Stimulated activated effector memory CD8-positive, alpha-beta T cell treated with anti-CD3 and anti-CD28 coated beads, Interleukin-12 subunit alpha, Interleukin-12 subunit beta, amount 100 ng/mL, for 72 hours (primary cell): ENCODE measurements at regions not wholly inside any gene's neighbourhood (a gene's known extent, or its start where the extent isn't known, plus 50 kb on each side); places are given as distances from the start of the nearest gene placed in this dataset.
"Not testable (repeated sequence)": the region's sequence is repeated elsewhere in the genome, so short reads cannot be mapped to it uniquely, and the experiment has no call there.

Source experiments
- ATAC-seq: fragments of 150-1000 bp; cut with Tn5 transposase; 2 replicates; pipeline ENCODE4 v1.10.0; 2021
- DNase-seq, 2 donors: peaks; one replicate each; pipeline ENCODE4 v3.0.0; 2021 to 2022; ENCODE audit warnings: low spot score in 2 of 2
- H3K27ac Mint-ChIP-seq: one replicate; pipeline ENCODE4 v1.8.0; 2022; ENCODE audit warnings: mild to moderate bottlenecking, mixed read lengths
- H3K36me3 Mint-ChIP-seq: one replicate; pipeline ENCODE4 v1.8.0; 2022; ENCODE audit warnings: mild to moderate bottlenecking, mixed read lengths
- H3K4me1 Mint-ChIP-seq: one replicate; pipeline ENCODE4 v1.8.0; 2022; ENCODE audit warnings: mixed read lengths
- H3K4me3 Mint-ChIP-seq: one replicate; pipeline ENCODE4 v1.8.0; 2022; ENCODE audit warnings: mild to moderate bottlenecking, mixed read lengths
- H3K9me3 Mint-ChIP-seq: one replicate; pipeline ENCODE4 v1.8.0; 2022; ENCODE audit warnings: mixed read lengths

GRCh38 chr5:44117947-44118346 is 271.3 kb downstream of the FGF10 start:
- H3K36me3 Mint-ChIP-seq, H3K4me3 Mint-ChIP-seq, H3K27ac Mint-ChIP-seq, H3K9me3 Mint-ChIP-seq, DNase-seq, H3K4me1 Mint-ChIP-seq, ATAC-seq: not testable (repeated sequence)

- not testable (repeated sequence) for H3K4me3 Mint-ChIP-seq, H3K4me1 Mint-ChIP-seq, H3K27ac Mint-ChIP-seq, DNase-seq, ATAC-seq, H3K36me3 Mint-ChIP-seq
- H3K9me3 Mint-ChIP-seq = peaks cover 11% of the 10 kb centered on the region
Observed at GRCh38 chr5:44108232-44108631, 281.0 kb downstream of the FGF10 start.

- Mint-ChIP-seq H3K4me3 (no peak overlapping the region), H3K36me3 (no peaks in the 10 kb centered on the region), H3K4me1 (no peaks in the 10 kb centered on the region), H3K9me3 (peaks cover 8% of the 10 kb centered on the region), H3K27ac (no peak overlapping the region)
- DNase-seq (no peak), ATAC-seq (no peak)
Observed at GRCh38 chr5:44099643-44100042, 289.6 kb downstream of the FGF10 start.

- DNase-seq (no peak), ATAC-seq (no peak)
- Mint-ChIP-seq H3K9me3 (no peaks in the 10 kb centered on the region), H3K36me3 (no peaks in the 10 kb centered on the region), H3K4me3 (no peak overlapping the region), H3K27ac (no peak overlapping the region), H3K4me1 (no peaks in the 10 kb centered on the region)
Observed at GRCh38 chr5:44089424-44090144, 299.6 kb downstream of the FGF10 start.

- no peak overlapping the region for H3K4me3 Mint-ChIP-seq
- no peak for ATAC-seq
Observed at GRCh38 chr5:44085083-44085482, 304.1 kb downstream of the FGF10 start.

GRCh38 chr5:44074547-44074946 is 314.7 kb downstream of the FGF10 start:
- H3K27ac Mint-ChIP-seq, H3K4me1 Mint-ChIP-seq, H3K4me3 Mint-ChIP-seq, H3K36me3 Mint-ChIP-seq, ATAC-seq, DNase-seq: not testable (repeated sequence)
- H3K9me3 Mint-ChIP-seq = peaks cover 12% of the 10 kb centered on the region

More at GRCh38 chr5:44085083-44085482, 304.1 kb downstream of the FGF10 start:
- no peaks in the 10 kb centered on the region for H3K4me1 Mint-ChIP-seq
- DNase-seq = no peak
- H3K36me3 Mint-ChIP-seq = no peaks in the 10 kb centered on the region
- H3K27ac Mint-ChIP-seq = no peak overlapping the region
- H3K9me3 Mint-ChIP-seq = peaks cover 4% of the 10 kb centered on the region

GRCh38 chr5:44051591-44051990 is 337.6 kb downstream of the FGF10 start:
- ATAC-seq (no peak), DNase-seq (no peak)
- H3K36me3 Mint-ChIP-seq = no peaks in the 10 kb centered on the region
- H3K4me1 Mint-ChIP-seq = no peaks in the 10 kb centered on the region
- H3K9me3 Mint-ChIP-seq = peaks cover 3% of the 10 kb centered on the region
- no peak overlapping the region for H3K4me3 Mint-ChIP-seq
- H3K27ac Mint-ChIP-seq = no peak overlapping the region

GRCh38 chr5:44048276-44048984 is 340.8 kb downstream of the FGF10 start:
- peaks cover 10% of the 10 kb centered on the region for H3K9me3 Mint-ChIP-seq
- H3K4me3 Mint-ChIP-seq = no peak overlapping the region
- no peaks in the 10 kb centered on the region for H3K4me1 Mint-ChIP-seq
- no peaks in the 10 kb centered on the region for H3K36me3 Mint-ChIP-seq
- no peak overlapping the region for H3K27ac Mint-ChIP-seq
- ATAC-seq (no peak), DNase-seq (no peak)

GRCh38 chr5:44046619-44047364 is 342.4 kb downstream of the FGF10 start:
- no peak overlapping the region for H3K4me3 Mint-ChIP-seq
- H3K27ac Mint-ChIP-seq = no peak overlapping the region
- DNase-seq (no peak), ATAC-seq (no peak)
- H3K4me1 Mint-ChIP-seq = no peaks in the 10 kb centered on the region
- H3K36me3 Mint-ChIP-seq = no peaks in the 10 kb centered on the region
- H3K9me3 Mint-ChIP-seq = peaks cover 13% of the 10 kb centered on the region

- H3K27ac Mint-ChIP-seq, ATAC-seq, H3K36me3 Mint-ChIP-seq, H3K4me1 Mint-ChIP-seq, DNase-seq, H3K4me3 Mint-ChIP-seq: not testable (repeated sequence)
- H3K9me3 Mint-ChIP-seq = peaks cover 15% of the 10 kb centered on the region
Observed at GRCh38 chr5:44044549-44044948, 344.7 kb downstream of the FGF10 start.

- no peaks in the 10 kb centered on the region for H3K4me1 Mint-ChIP-seq
- ATAC-seq = no peak
- H3K27ac Mint-ChIP-seq = no peak overlapping the region
- H3K9me3 Mint-ChIP-seq = no peaks in the 10 kb centered on the region
- DNase-seq = no peak
- H3K36me3 Mint-ChIP-seq = no peaks in the 10 kb centered on the region
- H3K4me3 Mint-ChIP-seq = no peak overlapping the region
Observed at GRCh38 chr5:44028226-44028625, 361.0 kb downstream of the FGF10 start.

GRCh38 chr5:44022622-44023021 is 366.6 kb downstream of the FGF10 start:
- H3K9me3 Mint-ChIP-seq = peaks cover 3% of the 10 kb centered on the region
- DNase-seq = no peak
- no peaks in the 10 kb centered on the region for H3K36me3 Mint-ChIP-seq
- H3K4me1 Mint-ChIP-seq = no peaks in the 10 kb centered on the region
- no peak overlapping the region for H3K27ac Mint-ChIP-seq
- H3K4me3 Mint-ChIP-seq = no peak overlapping the region
- peak; percentile 51 for ATAC-seq

GRCh38 chr5:44011518-44011917 is 377.7 kb downstream of the FGF10 start:
- Mint-ChIP-seq H3K27ac (no peak overlapping the region), H3K4me1 (no peaks in the 10 kb centered on the region), H3K9me3 (peaks cover 19% of the 10 kb centered on the region), H3K4me3 (no peak overlapping the region), H3K36me3 (no peaks in the 10 kb centered on the region)
- ATAC-seq (no peak), DNase-seq (no peak)

- Mint-ChIP-seq H3K9me3 (peaks cover 10% of the 10 kb centered on the region), H3K4me3 (no peak overlapping the region), H3K36me3 (no peaks in the 10 kb centered on the region), H3K4me1 (no peaks in the 10 kb centered on the region), H3K27ac (no peak overlapping the region)
- ATAC-seq (no peak), DNase-seq (no peak)
Observed at GRCh38 chr5:44002381-44002901, 386.8 kb downstream of the FGF10 start.

GRCh38 chr5:44001675-44002380 is 387.4 kb downstream of the FGF10 start:
- H3K36me3 Mint-ChIP-seq = no peaks in the 10 kb centered on the region

More at GRCh38 chr5:44001675-44002380, 387.4 kb downstream of the FGF10 start:
- Mint-ChIP-seq H3K4me1 (no peaks in the 10 kb centered on the region), H3K9me3 (peaks cover 10% of the 10 kb centered on the region), H3K27ac (no peak overlapping the region), H3K4me3 (no peak overlapping the region)
- DNase-seq (no peak), ATAC-seq (no peak)
